RKO (cell line): ENCODE measurements at regions not wholly inside any gene's neighbourhood (a gene's known extent, or its start where the extent isn't known, plus 50 kb on each side); places are given as distances from the start of the nearest gene placed in this dataset.
"Not testable (repeated sequence)": the region's sequence is repeated elsewhere in the genome, so short reads cannot be mapped to it uniquely, and the experiment has no call there.

Experiments used
- DNase-seq: peaks from one replicate; pipeline ENCODE4 v3.0.0-alpha.2; 2016; ENCODE audit warnings: low spot score

DNA sequence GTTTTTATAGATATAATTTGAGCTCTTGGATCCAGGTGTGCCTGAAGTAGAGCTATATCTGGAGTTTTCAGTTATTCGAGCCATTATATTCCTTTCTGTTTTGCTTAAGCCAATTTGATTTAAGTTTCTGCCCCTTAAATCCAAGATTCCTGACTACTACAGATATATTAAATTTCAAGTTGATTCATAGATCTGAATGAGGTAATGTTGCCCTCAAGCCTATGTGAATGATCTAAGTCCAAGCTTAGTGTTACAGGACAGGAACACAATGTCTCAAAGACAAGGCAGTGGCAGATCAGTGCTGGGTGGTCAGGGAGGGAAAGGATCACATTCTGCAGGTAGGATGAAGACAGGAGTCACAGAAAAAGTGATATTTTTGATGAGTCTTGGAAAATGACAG is 75.7 kb upstream of the CTBP2 start:
- DNase-seq: no peak

DNA sequence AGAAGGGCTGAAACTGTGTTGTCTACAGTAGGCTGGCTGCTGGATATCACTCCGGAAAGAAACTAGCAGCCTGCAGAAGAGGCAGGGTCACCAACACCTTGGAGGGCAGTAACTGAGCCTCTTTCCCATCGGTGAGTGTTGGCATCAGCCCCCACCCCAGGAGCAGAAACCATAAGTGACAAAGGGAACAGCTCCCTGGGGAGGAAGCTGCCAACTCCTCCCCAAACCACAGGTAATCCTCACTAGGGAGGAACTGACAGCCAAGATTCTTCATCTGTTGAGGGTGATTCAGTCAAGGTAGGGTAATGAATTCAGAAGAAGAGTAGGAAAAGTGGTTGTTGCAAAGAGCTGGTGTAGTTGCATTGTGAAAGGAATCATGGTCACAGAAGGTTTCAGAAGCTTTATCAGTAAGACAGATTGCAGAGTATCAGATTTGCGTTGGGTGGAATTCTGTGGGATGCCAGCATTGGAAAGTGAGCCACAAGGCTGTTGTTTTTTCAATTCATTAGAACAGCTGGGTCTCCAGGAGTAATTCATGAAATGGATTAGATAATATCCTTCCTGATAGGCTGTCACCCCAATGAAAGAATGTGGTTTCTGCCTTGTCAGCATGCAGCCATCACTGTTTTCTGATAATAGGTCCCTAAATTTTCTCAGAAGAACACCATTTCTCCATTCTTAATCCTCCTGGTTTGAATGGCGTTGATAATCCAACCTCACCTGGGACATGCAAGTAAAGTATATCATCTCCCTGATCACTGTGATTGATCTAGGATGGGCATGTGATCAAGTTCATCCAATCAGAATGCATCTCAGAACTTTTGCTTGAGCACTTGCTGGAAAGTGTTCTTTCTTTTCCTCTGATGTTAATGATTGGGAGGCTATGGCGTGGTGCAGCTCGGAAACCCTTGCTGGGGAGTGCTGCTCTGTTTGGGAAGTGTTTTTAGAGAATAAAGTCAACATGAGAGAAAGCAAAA is 75.0 kb upstream of the CTBP2 start:
- DNase-seq: no peak

DNA sequence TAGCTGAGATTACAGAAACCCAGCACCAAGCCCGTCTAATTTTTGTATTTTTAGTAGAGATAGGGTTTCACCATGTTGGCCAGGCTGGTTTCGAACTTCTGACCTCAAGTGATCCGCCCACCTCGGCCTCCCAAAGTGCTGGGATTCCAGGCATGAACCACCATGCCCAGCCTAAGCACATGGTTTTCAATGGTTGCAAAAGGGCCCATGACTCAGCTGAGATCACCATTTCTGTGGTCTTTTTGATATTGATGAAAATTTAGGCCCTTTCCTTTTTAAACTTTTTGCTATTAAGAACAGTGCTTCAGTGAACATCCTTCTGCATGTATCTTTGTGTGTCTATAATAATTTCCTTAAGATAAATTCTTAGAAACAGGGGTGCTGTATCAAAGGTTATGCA is 74.2 kb upstream of the CTBP2 start:
- DNase-seq: not testable (repeated sequence)

DNA sequence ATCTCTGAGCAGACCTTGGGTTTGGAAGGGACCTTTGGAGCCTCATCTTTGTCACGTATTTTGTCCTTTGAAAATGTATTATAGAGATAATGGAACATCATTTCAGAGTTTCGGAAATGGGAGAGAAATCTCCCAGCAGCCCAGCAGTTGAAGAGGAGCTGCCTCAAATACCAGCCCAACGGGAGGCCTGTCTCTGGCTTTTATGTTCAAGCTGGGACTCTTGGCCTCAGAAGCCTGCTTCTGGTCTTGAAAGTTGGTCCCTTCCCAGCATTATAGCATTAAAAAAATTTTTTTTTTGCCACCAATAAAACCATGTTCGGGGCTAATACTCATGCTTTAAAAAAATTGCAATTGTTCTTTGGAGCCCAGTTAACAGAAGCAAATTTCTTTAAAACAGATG is 73.4 kb upstream of the CTBP2 start:
- no peak for DNase-seq

DNA sequence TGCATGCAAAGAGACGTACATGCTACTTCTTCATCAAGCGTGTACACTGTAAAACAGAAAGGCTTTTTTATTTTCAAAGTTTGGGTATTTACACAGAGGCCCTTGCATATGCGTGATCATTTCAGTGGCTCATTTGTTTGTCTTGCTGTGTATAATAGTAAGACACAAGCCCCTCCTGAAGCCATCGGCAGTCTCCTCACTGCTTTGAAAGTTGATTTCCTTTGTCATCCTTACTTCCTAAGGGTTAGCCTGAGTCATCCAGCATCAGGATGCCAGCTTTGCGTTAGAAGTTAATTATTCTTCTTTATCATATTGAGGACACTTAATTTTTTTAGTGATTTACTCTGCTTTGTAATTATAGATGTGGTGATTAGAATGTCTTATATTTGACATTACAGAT is 72.5 kb upstream of the CTBP2 start:
- no peak for DNase-seq

DNA sequence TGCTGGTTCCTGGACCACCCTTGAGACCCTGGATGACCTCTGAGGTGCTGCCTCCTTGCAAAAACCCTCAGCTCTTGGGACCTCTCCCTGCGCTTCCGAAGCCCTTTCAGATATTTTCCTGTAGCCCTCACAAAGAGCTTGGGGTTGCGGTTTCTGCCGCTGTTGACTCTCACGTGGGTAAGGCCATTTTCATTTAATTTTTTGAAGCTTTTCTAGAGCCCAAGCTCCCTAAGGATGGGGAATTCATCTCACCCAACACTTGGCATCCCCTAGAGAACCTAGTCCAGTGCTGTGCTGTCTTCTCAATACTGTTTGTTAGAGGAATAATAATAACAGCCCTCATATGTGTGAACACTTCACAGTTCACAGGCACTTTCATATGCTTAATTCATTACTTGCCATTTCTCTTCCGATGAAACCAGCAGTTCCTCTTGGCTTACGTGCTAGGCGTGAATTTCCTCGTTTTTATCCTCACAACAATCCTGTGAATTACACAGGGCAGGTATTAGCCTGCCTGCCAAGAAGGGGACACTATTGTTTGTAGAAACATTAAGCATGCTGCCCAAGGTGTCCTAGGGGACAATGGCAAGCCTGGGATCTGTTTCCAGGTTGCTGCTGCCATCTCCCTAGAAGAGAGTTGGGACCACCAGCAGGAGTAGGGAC is 71.6 kb upstream of the CTBP2 start:
- DNase-seq: no peak

DNA sequence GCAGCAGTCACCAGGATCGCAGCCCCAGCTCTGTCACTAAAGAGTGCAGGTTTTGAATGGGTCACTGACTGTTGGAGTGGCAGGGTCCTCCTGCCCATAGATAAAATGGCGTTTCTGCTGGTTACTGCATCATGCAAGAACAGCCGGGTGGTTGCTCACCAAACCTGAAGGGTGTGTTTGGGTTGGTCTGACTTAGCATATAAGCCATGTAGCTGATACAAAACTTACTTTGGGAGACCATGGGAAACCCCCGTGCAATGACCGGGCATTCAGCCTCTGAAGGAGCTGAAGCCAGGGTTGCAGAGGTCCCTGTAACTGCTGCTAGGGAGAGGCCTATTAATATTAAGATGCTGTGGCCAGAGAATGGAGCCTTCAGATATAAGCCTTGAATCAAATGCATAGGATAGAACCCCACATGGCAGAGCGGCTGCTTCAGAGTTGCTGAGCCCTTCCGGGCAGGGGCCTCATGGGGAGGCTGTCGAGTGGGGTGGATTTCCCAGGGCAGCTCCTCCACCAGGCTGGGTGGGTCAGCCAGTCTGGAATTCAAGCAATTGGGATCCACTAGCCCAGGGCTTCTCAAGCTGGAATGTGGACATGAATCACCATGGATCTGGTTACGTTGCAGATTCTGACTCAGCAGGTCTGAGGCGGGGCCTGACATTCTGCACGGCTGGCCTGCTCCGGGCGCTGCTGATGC is 70.9 kb upstream of the CTBP2 start:
- peak; percentile 86 for DNase-seq

DNA sequence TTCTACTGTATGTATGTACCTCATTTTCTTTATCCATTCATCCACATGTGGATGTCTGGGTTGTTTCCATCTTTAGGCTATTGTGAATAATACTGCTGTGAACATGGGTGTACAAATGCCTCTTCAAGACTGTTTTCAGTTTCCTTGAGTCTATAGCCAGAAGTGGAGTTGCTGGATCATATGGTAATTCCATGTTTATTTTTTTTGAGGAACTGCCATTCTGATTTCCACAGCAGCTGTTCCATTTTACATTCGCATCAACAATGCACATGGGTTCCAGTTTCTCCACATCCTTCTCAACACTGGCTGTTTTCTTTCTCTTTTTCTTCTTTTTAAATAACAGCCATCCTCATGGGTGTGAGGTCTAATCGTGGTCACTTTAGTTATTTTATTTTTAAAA is 69.9 kb upstream of the CTBP2 start:
- no peak for DNase-seq

DNA sequence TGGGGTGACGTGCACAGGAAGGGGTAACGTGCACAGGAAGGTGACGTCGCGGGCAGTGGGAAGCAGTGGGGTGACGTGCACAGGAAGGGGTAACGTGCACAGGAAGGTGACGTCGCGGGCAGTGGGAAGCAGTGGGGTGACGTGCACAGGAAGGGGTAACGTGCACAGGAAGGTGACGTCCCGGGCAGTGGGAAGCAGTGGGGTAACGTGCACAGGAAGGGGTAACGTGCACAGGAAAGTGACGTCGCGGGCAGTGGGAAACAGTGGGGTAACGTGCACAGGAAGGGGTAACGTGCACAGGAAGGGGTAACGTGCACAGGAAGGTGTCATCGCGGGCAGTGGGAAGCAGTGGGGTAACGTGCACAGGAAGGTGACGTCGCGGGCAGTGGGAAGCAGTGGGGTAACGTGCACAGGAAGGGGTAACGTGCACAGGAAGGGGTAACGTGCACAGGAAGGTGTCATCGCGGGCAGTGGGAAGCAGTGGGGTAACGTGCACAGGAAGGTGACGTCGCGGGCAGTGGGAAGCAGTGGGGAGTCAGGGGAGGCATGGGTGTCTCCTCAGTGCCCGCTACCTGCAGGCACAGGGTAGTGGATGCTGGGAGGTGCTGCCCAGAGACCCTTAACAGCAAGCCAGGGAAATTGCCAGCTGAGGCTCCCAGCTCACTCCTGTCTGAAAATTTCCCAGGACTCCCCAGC is 68.0 kb upstream of the CTBP2 start:
- not testable (repeated sequence) for DNase-seq

DNA sequence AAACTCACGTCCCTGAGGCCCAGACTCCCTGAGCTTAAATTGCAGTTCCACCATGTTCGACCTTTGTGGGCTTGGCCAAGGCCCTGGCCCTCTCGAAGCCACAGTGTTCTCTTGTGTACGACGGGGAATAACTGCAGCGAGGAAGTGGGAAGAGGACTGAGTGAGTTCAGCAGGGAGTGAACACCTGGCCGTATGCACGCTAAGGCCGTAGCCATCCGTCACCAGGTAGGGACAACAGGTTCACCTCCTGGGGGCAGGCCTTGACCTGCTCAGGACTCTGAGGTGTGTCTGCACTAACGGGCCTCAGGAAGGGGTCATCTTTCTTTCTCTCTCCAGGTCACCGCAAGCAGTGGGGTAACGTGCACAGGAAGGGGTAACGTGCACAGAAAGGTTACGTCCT is 67.2 kb upstream of the CTBP2 start:
- no peak for DNase-seq

DNA sequence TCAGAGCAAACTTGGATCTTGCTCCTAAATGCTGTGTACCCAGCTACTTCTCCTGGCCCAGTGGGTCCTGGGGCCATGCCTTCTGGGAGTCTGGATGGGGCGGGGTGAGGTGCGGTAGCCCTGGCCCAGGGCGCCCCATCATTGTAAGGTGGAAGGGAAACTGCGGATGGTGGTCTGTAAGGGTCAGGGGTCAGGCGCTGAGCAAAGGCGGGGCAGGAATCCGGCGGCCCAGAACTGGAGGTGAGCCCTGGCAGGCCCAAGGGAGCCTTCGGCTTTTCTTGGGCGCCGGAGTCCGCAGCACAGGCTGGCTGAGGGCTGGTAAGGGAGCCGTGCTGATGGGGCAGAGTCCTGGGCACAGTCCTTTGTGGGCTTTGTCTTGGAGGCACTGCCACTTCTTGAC is 66.5 kb upstream of the CTBP2 start:
- DNase-seq: no peak

DNA sequence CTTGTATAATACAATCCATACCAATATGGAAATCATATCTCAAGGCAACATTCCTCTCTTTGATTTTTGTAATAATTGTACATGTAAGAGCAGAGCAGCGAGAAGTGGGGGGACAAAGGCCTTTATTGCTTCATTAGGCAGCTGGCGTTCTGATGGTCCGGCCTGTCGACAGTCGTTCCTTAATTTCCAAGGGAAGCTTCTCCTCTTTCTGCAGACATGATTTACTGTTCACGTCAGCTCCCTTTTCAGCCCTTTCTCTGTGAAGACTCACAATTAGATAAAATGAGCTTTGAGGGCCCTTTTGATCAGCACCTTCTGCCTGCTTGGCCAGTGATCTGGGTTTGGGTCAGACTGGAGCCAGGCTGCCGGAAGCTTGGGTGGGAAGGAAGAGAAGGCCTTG is 65.6 kb upstream of the CTBP2 start:
- no peak for DNase-seq

DNA sequence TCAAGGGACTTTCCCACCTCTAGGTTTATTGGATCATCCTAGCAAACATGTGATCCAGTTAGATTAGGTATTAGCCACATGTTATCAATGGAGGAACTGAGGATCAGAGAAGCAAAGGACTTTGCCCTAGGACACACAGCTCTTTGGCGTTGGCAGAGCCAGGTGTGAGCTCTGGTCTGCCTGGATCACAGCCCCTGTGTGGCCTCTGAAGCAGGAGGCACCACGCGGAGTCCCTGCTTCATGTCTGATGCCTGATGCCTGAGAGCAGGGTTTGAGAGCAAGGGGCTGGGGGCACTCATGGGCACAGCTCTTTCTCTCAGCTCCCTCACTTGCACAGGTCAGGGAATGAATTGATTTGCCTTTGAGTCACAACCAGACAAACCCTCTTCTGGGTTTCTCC is 64.7 kb upstream of the CTBP2 start:
- DNase-seq: no peak

DNA sequence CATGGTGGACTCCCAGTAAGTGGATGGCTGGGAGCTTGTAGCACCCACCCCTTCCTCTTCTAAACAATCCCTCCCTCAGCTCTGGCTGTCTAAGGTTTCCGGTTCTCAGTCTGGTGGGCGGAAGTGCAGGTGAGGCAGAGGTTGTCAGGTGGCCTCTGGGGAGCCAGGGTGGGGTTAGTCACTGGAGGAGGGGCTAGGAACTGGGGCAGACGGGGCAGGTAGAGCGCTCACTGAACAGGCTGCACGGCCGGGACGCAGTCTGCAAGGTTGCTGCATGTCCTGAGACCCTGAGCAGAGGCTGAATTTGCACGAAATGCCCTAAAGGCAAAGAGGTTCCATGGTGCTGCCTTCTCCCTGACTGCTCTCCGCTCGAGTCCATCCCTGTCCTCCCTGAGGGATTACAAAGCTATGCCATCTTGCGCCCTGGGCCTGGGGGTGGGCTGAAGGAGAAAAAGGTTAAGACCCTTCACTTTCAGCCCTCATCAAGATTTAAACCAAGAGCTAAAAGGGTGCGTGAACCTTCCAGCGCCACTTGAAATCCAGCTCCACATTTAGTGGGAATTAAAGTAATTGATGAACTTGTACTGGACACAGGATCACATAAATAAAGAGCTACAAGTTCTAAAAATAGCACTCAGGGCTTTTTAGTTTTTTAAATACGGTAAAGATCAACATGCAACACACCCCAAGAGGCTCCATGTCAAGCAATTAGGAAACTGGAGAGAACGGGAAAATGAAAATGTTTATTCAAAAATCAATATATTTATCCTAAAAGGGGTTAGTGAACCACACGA is 62.3 kb upstream of the CTBP2 start:
- DNase-seq: no peak

DNA sequence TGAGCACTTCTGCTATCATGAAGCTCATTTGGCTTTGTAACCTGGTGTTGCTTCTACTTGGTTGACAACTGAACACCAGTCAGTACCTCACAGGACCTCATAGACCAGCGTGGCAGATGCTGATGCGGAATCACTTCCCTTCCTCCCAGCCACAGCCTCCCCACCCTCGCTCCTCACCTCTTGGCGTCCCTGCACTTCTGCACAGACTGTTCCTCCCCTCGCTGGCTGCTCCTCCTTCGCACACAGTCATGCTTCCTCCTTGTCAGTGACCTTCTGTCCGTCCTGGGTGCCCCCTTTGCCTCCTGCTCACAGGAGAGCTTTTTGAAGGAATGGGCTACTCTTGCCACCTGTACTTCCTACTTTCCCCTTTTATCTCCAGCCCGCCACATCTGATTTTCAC is 61.4 kb upstream of the CTBP2 start:
- DNase-seq: no peak

DNA sequence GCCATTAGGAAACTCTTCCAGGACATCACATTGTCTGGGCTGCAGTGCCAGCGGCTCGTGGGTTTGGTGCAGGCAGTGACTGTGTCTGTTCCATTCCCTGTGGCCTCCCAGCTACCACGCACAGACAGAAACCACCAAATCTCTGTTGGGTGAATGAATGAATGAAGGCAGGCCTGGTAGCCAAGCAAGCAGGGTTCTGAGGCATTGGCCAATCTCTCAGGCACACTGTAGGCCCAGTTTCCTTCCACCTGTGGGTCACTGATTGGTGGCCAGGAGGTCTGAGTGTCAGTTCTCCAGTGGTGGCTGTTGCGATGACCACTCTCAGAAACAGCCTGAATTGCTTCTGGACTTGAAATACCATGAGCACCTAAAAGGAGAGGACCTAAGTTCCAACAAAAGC is 59.4 kb upstream of the CTBP2 start:
- no peak for DNase-seq

DNA sequence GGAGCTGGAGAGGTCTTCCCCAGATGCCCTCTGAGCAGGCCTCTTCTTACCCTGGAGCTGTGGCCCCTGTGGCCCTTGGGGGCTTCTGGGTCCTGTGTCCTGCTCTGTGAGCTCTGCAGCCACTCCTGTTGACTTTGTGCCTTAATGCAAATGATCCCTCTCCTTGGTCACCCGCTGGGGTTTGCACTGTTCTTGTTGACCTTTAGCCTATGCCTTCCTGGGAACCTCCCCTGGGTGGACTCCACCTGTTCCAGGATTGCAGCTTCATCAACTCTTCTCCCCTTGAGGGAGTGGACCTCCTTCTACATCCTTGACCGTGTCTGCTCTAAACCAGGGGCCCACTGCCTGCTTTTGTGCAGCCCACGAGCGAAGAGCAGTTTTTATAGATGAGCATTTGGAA is 58.6 kb upstream of the CTBP2 start:
- DNase-seq: no peak

DNA sequence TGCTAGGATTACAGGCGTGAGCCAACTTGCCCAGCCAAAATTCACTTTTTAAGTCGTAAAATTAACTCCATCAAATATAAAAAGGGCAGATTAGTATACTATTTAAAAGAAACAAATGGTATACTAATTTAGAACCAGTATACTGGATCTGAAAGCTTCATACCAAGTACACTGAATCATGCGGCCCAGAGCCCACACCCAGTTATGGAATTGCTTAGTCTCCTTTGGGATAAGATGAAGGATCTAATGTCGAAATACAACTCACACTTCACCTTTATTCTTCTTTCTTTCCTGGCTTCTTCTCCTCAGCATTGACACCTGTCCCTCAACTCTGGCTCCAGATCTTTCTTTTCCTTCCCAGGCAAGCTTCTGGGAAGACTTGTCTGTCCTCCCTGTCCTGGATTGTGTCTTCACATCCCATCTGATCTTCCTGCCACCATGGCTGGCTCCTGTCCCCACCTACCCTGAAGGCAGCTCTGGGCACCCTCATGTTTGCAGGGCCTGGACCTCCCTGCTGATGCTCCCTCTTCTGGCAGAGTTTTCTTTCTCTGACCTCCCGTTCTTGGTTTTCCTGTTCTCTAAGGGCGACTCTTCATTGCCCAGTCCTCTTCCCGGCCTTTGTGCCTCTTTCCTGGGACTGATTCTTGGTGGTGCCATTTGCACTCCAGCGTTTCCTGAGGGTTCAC is 57.8 kb upstream of the CTBP2 start:
- no peak for DNase-seq

DNA sequence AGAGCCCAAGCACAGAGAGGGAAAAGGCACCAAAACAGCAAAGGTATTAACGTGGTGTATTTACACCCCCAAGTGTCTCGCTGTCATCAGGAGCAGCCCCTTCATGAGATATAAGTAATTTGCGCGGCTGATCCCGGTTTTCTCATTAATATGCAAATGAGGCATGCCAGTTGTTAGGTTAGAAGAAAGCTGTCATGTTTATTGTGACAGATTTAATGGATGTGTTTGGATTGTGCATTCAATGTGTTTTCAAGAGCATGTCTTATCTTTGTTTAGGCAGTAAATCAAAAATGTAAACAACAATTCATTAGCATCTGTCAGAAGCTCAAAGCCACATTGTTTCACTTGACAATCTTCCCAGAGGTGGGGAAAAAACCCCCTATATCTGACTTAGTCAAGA is 56.5 kb upstream of the CTBP2 start:
- DNase-seq: no peak

DNA sequence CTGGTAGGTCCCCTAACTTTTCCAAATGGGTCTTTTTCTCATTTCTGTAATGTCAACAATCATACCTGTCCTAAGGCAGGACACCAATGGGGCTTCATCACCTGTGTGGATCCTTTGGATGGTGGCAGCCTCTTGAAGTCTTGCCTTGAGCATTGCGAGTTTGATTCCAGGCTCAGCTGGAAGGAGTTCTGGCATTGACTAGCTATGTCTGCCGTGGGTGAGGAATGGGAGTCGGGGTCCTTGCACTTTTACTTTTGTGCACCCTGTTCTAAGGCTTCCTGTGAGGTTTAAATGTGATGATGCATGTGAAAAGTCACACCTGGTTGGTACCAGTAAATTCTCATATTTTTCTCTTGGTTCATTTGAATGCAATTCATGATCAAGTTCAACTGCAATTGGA is 55.9 kb upstream of the CTBP2 start:
- no peak for DNase-seq

DNA sequence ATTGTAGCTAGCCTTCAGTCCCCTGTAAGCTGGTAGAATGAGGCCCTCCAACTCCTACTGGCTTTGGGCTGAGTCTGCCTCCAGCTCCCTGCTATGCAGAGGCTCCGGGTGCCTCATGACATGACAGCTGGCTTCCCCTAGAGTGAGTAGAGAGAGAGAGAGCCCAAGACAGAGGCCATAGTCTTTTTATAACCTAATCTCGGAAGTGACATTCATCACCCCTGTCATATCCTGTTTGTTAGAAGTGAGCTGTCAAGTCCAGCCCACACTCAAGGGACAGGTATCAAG is 53.9 kb upstream of the CTBP2 start:
- no peak for DNase-seq
